Bone marrow (tissue), 2 donors: ENCODE measurements at regions not wholly inside any gene's neighbourhood (a gene's known extent, or its start where the extent isn't known, plus 50 kb on each side); places are given as distances from the start of the nearest gene placed in this dataset.
A peak's percentile ranks its signal among the peaks of the same experiment; 100 is the strongest.

ENCODE experiments used
- DNase-seq, 2 donors: peaks; one replicate each; lab custom pipeline; 2025; lab: John Stamatoyannopoulos, UW

- peak in 1 of 2 donors; percentile 64 for DNase-seq
Observed at GRCh38 chr3:3629911-3630310, 169.3 kb upstream of the LRRN1 start.

- no peak for DNase-seq
Observed at GRCh38 chr3:3628676-3629328, 170.4 kb upstream of the LRRN1 start.

DNA sequence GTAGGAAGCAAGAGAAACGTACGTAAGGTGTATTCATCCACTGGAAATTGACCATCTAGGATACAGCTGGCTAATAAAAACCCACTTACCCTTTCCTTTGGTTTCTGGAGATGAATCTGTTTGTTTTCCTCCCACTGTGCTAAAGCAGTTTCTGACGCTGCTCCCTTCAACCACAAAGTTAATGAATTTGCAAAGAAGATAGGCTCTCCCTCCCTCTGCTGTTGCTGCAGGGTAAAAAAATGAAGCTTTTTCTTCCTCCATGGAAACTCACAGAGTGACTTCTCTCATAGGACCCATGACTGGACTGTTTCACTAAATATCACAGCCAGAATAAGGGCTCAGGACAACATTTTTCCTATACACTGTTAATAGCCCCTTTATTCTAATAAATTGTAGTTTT, 172.1 kb upstream of the LRRN1 start:
- peak in 1 of 2 donors; percentile 27 for DNase-seq

GRCh38 chr3:3625544-3626271, 173.5 kb upstream of the LRRN1 start:
- DNase-seq: no peak

- DNase-seq: no peak
Observed at GRCh38 chr3:3619815-3620214, 179.4 kb upstream of the LRRN1 start.

GRCh38 chr3:3618623-3619022, 180.6 kb upstream of the LRRN1 start:
- DNase-seq: no peak

DNA sequence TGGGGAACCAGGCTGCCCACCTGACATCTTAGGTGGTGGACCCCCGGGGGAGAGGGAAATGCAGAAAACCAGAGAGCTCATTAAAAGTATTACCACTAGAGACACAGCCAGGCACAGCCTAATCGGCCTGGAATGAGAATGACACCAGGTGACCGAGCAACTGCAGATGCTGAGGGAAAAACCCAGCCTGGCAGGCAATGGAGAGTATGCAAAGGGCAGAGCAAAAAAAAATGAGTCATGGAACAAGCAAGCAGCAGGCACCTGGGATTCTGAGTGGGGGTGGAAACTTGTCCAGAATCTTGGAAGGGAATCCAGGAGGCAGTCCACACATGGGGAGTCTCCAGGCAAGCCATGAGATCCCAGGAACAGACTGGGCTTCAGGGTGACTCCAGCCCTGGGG, 183.7 kb upstream of the LRRN1 start:
- no peak for DNase-seq

- DNase-seq: no peak
Observed at GRCh38 chr3:3610581-3611298, 188.5 kb upstream of the LRRN1 start.

- no peak for DNase-seq
Observed at GRCh38 chr3:3606321-3606720, 192.9 kb upstream of the LRRN1 start.

GRCh38 chr3:3605226-3605625, 194.0 kb upstream of the LRRN1 start:
- DNase-seq: no peak

- DNase-seq: no peak
Observed at GRCh38 chr3:3603351-3603750, 195.9 kb upstream of the LRRN1 start.

DNA sequence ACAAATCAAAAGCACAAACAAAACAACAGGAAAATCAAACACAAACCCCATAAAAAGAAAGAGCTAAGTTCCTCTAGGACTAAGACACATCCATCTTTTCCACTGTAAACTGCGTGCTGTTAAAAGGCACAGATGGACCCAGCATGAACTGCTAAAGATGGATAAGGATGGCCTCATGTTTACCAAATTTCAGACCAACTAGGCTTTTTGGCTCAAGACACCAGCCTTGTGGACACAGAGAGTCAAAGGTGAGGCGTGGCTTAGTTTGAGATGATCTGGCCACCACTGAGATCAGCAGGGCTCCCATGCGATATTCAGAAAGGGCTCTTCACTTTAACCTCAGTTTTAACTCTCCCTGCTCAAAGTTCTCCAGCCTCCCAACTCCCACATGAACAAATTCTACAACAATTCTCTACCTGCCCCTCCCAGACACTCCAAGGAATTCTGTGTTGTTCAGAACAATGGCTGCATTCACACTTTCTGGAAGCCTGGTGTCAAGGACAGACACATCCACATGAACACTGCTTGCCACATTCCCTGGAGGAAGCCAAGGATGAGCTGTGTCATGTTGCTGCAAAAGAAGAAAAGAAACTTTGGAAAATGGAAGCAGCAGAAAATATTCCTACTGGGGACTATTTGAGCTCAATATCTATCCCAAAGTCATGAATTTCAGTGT, 198.4 kb upstream of the LRRN1 start:
- DNase-seq: no peak

GRCh38 chr3:3599016-3599415, 200.2 kb upstream of the LRRN1 start:
- no peak for DNase-seq

DNA sequence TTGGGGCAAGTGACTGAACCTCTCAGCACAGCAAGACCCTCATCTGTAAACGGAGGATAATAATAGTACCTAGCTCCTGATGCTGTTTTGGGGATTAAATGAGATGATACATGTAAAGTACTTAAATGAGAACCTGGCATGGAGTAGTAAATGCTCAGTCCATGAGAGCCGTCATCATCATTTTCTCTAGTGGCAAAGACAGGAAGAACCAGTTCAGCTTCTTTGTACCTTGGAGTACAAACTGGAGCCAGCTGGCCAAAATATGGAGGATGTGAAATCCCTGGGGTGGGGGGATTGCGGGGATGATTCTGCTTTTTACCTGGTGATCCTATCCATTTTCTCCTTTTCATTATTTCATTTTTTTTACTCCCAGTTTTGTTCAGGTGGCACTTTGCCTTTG, 204.2 kb upstream of the LRRN1 start:
- no peak for DNase-seq

GRCh38 chr3:3589715-3590130, 209.5 kb upstream of the LRRN1 start:
- DNase-seq: no peak

DNA sequence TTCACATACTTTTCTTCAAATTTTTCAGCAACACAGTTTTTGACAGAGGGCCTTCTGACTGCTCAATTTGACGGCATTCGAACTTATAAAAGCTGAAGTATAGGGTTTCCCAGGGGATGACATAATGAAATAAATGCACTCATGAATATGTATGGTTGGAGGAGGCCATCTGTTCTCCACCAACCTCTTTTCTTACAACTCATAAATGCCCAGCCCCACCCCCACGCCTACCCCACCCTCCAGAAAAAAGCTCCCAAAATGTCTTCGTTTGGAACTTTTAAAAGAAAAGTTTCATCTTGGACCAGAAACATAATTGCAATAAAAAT, 211.6 kb upstream of the LRRN1 start:
- no peak for DNase-seq

GRCh38 chr3:3586843-3587646, 212.2 kb upstream of the LRRN1 start:
- no peak for DNase-seq

DNA sequence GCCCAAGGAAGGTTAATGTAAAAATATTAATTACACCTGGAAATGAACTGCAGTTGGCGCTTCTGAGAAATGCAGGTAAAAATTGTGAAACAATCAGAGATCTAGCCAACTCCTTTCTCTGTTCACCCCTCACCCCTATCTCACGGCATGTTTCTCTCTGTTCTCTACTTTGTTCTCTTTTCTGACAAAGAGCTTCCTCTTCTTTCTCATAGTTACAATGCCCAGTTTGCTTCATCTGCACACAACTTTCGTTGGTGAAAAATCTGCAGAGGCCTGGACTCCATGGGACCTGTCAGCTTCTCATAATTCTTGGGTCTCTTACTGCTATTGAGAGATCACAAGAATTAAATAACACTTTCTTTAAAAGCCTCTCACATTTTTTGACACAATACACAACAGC, 212.9 kb upstream of the LRRN1 start:
- DNase-seq: no peak

DNA sequence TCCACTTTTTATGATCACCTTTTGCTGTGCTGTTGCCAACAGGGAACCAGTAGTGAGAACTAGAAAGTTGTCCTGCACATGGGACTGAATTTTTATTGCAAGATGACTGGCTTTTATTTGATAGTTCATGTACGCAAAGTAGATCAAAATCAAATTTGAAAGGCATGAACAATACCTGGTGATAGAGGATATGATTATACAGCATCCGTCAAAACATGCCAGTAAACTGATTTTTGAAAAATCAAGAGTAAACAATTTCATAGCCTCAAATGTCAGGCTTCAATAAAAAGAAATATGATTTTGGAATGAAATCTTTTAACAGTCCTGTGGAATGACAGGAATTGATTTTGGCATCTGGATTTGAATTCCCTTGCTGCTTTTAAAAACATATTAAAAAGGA, 219.6 kb upstream of the LRRN1 start:
- DNase-seq: no peak

- DNase-seq: no peak
Observed at GRCh38 chr3:3578718-3579117, 220.5 kb upstream of the LRRN1 start.

DNA sequence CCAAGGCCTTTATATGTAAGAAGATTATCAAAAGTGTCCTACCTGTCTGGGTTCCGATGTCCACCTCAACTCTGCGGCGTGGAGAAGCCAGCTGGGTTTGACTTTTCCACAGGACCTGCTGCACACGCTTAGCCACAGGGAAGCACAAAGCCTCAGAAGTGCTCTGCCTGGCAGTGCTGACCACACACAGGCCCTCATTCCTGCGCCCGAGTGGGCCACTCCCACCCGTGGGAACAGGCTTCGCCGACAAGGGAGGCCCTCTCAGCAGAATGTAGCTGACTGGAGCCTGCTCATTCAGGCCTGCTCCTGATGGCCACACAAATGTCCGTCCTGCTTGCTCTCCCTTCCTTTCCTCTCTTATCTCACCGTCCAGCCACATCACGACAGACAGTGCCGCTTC, 221.4 kb upstream of the LRRN1 start:
- no peak for DNase-seq

- no peak for DNase-seq
Observed at GRCh38 chr3:3573341-3573740, 225.9 kb upstream of the LRRN1 start.
